Activated CD4-positive, alpha-beta memory T cell treated with anti-CD3 and anti-CD28 coated beads, Interleukin-2, amount 10 ng/mL, durations not matched to agents 7 days and 5 days (primary cell): ENCODE measurements at regions not wholly inside any gene's neighbourhood (a gene's known extent, or its start where the extent isn't known, plus 50 kb on each side); places are given as distances from the start of the nearest gene placed in this dataset.

ENCODE experiments used
- CTCF ChIA-PET: fragments of 350-600 bp; sonication (Branson Sonifier 250); formaldehyde crosslinking; loops from one replicate; lab custom pipeline; 2021; ENCODE audit warnings: antibody characterized with exemption, inconsistent platforms; lab: Charles Lee
- POLR2A ChIA-PET: fragments of 350-600 bp; sonication (Branson Sonifier 250); formaldehyde crosslinking; loops from one replicate; lab custom pipeline; 2021; ENCODE audit warnings: antibody characterized with exemption; lab: Charles Lee
- DNase-seq: peaks from one replicate; pipeline ENCODE4 v3.0.0-alpha.2; 2020
- H3K27ac Mint-ChIP-seq: one replicate; pipeline ENCODE4 v1.8.0; 2021; ENCODE audit warnings: mild to moderate bottlenecking, mixed read lengths
- H3K27me3 Mint-ChIP-seq: one replicate; pipeline ENCODE4 v1.8.0; 2021; ENCODE audit warnings: mixed read lengths
- H3K36me3 Mint-ChIP-seq: one replicate; pipeline ENCODE4 v1.8.0; 2021; ENCODE audit warnings: low read depth, mixed read lengths
- H3K4me1 Mint-ChIP-seq: one replicate; pipeline ENCODE4 v1.8.0; 2021; ENCODE audit warnings: mixed read lengths
- H3K4me3 Mint-ChIP-seq: one replicate; pipeline ENCODE4 v1.8.0; 2021; ENCODE audit warnings: mild to moderate bottlenecking, mixed read lengths
- H3K9me3 Mint-ChIP-seq: one replicate; pipeline ENCODE4 v1.8.0; 2021; ENCODE audit warnings: mixed read lengths

- POLR2A ChIA-PET: no interaction called here
These were observed 136.8 kb upstream of the RPS6KA2 start for GRCh38 chr6:166763606-166764472.

GRCh38 chr6:166761801-166762200 lies 134.8 kb upstream of the RPS6KA2 start:
- CTCF ChIA-PET: interaction anchor here (1.8 kb wide), 1 partner anchor 13 kb away, joined by 6 read pairs; no protein-coding TSS in a partner anchor
- Mint-ChIP-seq H3K27ac (no peak overlapping the region), H3K4me1 (peaks cover 10% of the 10 kb centered on the region)

More at GRCh38 chr6:166763606-166764472, 136.8 kb upstream of the RPS6KA2 start:
- Mint-ChIP-seq H3K4me1 (peaks cover 8% of the 10 kb centered on the region), H3K36me3 (no peaks in the 10 kb centered on the region), H3K9me3 (no peaks in the 10 kb centered on the region), H3K4me3 (no peak overlapping the region), H3K27ac (no peak overlapping the region), H3K27me3 (peaks cover 14% of the 10 kb centered on the region)
- CTCF ChIA-PET: interaction anchor here (1.8 kb wide), 1 partner anchor 11 kb away, joined by 6 read pairs; no protein-coding TSS in a partner anchor
- DNase-seq: no peak

GRCh38 chr6:166760288-166760687 lies 133.2 kb upstream of the RPS6KA2 start:
- H3K36me3 Mint-ChIP-seq: no peaks in the 10 kb centered on the region
- peak; percentile 61 for DNase-seq
- peaks cover 10% of the 10 kb centered on the region for H3K4me1 Mint-ChIP-seq
- peaks cover 34% of the 10 kb centered on the region for H3K27me3 Mint-ChIP-seq
- H3K27ac Mint-ChIP-seq: no peak overlapping the region
- CTCF ChIA-PET: no interaction called here
- POLR2A ChIA-PET: no interaction called here
- H3K4me3 Mint-ChIP-seq: no peak overlapping the region
- H3K9me3 Mint-ChIP-seq: no peaks in the 10 kb centered on the region

More at GRCh38 chr6:166761801-166762200, 134.8 kb upstream of the RPS6KA2 start:
- no peaks in the 10 kb centered on the region for H3K9me3 Mint-ChIP-seq
- peaks cover 34% of the 10 kb centered on the region for H3K27me3 Mint-ChIP-seq
- no peaks in the 10 kb centered on the region for H3K36me3 Mint-ChIP-seq
- POLR2A ChIA-PET: no interaction called here
- no peak for DNase-seq
- H3K4me3 Mint-ChIP-seq: no peak overlapping the region

GRCh38 chr6:166758136-166758704 lies 131.2 kb upstream of the RPS6KA2 start:
- no peaks in the 10 kb centered on the region for H3K36me3 Mint-ChIP-seq
- peaks cover 10% of the 10 kb centered on the region for H3K4me1 Mint-ChIP-seq
- H3K27ac Mint-ChIP-seq: no peak overlapping the region
- ChIA-PET CTCF (interaction anchor here (0.8 to 1.6 kb wide), 3 partner anchors 11 to 383 kb away, joined by 3 read pairs; no protein-coding TSS in a partner anchor), POLR2A (no interaction called here)
- peaks cover 34% of the 10 kb centered on the region for H3K27me3 Mint-ChIP-seq
- no peak overlapping the region for H3K4me3 Mint-ChIP-seq
- no peaks in the 10 kb centered on the region for H3K9me3 Mint-ChIP-seq
- no peak for DNase-seq

GRCh38 chr6:166757232-166758135 lies 130.4 kb upstream of the RPS6KA2 start:
- CTCF ChIA-PET: interaction anchor here (0.9 to 1.6 kb wide), 3 partner anchors 17 to 594 kb away, joined by 3 to 4 read pairs (median 3); no protein-coding TSS in a partner anchor
- POLR2A ChIA-PET: no interaction called here
- peaks cover 34% of the 10 kb centered on the region for H3K27me3 Mint-ChIP-seq
- DNase-seq: no peak
- H3K4me3 Mint-ChIP-seq: no peak overlapping the region
- no peak overlapping the region for H3K27ac Mint-ChIP-seq
- no peaks in the 10 kb centered on the region for H3K36me3 Mint-ChIP-seq
- H3K4me1 Mint-ChIP-seq: peaks cover 10% of the 10 kb centered on the region
- H3K9me3 Mint-ChIP-seq: no peaks in the 10 kb centered on the region

- no peak for DNase-seq
- peaks cover 25% of the 10 kb centered on the region for H3K27me3 Mint-ChIP-seq
- POLR2A ChIA-PET: no interaction called here
- no peaks in the 10 kb centered on the region for H3K36me3 Mint-ChIP-seq
- H3K4me1 Mint-ChIP-seq: peaks cover 2% of the 10 kb centered on the region
- H3K4me3 Mint-ChIP-seq: no peak overlapping the region
- CTCF ChIA-PET: no interaction called here
- no peak overlapping the region for H3K27ac Mint-ChIP-seq
- no peaks in the 10 kb centered on the region for H3K9me3 Mint-ChIP-seq
These were observed 127.4 kb upstream of the RPS6KA2 start for GRCh38 chr6:166754218-166755030.

- ChIA-PET CTCF (no interaction called here), POLR2A (no interaction called here)
- Mint-ChIP-seq H3K9me3 (no peaks in the 10 kb centered on the region), H3K4me3 (no peak overlapping the region), H3K27ac (no peak overlapping the region), H3K36me3 (no peaks in the 10 kb centered on the region), H3K27me3 (peaks cover 13% of the 10 kb centered on the region), H3K4me1 (no peaks in the 10 kb centered on the region)
- DNase-seq: no peak
These were observed 126.1 kb upstream of the RPS6KA2 start for GRCh38 chr6:166752928-166753721.

- no peaks in the 10 kb centered on the region for H3K4me1 Mint-ChIP-seq
- H3K27me3 Mint-ChIP-seq: peaks cover 3% of the 10 kb centered on the region
- ChIA-PET CTCF (no interaction called here), POLR2A (no interaction called here)
- H3K9me3 Mint-ChIP-seq: no peaks in the 10 kb centered on the region
- H3K27ac Mint-ChIP-seq: no peak overlapping the region
- no peak for DNase-seq
- H3K36me3 Mint-ChIP-seq: no peaks in the 10 kb centered on the region
- H3K4me3 Mint-ChIP-seq: no peak overlapping the region
These were observed 125.0 kb upstream of the RPS6KA2 start for GRCh38 chr6:166752097-166752496.

GRCh38 chr6:166751051-166751595 lies 124.1 kb upstream of the RPS6KA2 start:
- Mint-ChIP-seq H3K4me1 (no peaks in the 10 kb centered on the region), H3K9me3 (no peaks in the 10 kb centered on the region), H3K4me3 (no peak overlapping the region), H3K27me3 (no peaks in the 10 kb centered on the region), H3K27ac (no peak overlapping the region), H3K36me3 (no peaks in the 10 kb centered on the region)
- ChIA-PET CTCF (no interaction called here), POLR2A (no interaction called here)
- no peak for DNase-seq

- H3K9me3 Mint-ChIP-seq: no peaks in the 10 kb centered on the region
- CTCF ChIA-PET: no interaction called here
- H3K27me3 Mint-ChIP-seq: no peaks in the 10 kb centered on the region
- H3K36me3 Mint-ChIP-seq: no peaks in the 10 kb centered on the region
- no peak overlapping the region for H3K27ac Mint-ChIP-seq
- POLR2A ChIA-PET: no interaction called here
- no peak overlapping the region for H3K4me3 Mint-ChIP-seq
- DNase-seq: no peak
- H3K4me1 Mint-ChIP-seq: no peaks in the 10 kb centered on the region
These were observed 123.2 kb upstream of the RPS6KA2 start for GRCh38 chr6:166750108-166750793.

GRCh38 chr6:166749666-166750065 lies 122.6 kb upstream of the RPS6KA2 start:
- Mint-ChIP-seq H3K4me3 (no peak overlapping the region), H3K9me3 (no peaks in the 10 kb centered on the region), H3K4me1 (no peaks in the 10 kb centered on the region), H3K36me3 (no peaks in the 10 kb centered on the region), H3K27me3 (no peaks in the 10 kb centered on the region), H3K27ac (no peak overlapping the region)
- DNase-seq: no peak
- ChIA-PET CTCF (no interaction called here), POLR2A (no interaction called here)
